H1 (cell line): ENCODE measurements at regions not wholly inside any gene's neighbourhood (a gene's known extent, or its start where the extent isn't known, plus 50 kb on each side); places are given as distances from the start of the nearest gene placed in this dataset.

Experiments
- CTCF ChIA-PET: fragments of 300-600 bp; sonication (Branson Sonifier 250); formaldehyde crosslinking; loops from one replicate; lab custom pipeline; 2021; ENCODE audit not compliant: partially characterized antibody; lab: Charles Lee
- POLR2A ChIA-PET: fragments of 300-600 bp; sonication (Branson Sonifier 250); formaldehyde crosslinking; loops from one replicate; lab custom pipeline; 2021; ENCODE audit warnings: inconsistent platforms; ENCODE audit not compliant: partially characterized antibody; lab: Charles Lee
- DNase-seq, 2 experiments: peaks; one replicate each; pipeline versions ENCODE4 v3.0.0 to v3.0.0-alpha.2; 2010 to 2022; ENCODE audit warnings: low spot score in 2 of 2, low read depth in 1 of 2, mixed read lengths in 1 of 2
- FAIRE-seq: peaks from 2 replicates; lab custom pipeline; 2011; peaks lifted over from hg19 to GRCh38; lab: Jason Lieb, UNC
- H2AFZ ChIP-seq: 2 replicates; pipeline ENCODE4 v1.8.1; 2012; ENCODE audit warnings: low read length, inconsistent platforms
- H2AK5ac ChIP-seq: 2 replicates; pipeline ENCODE4 v1.6.1; 2013; ENCODE audit warnings: low read depth, low read length
- H2BK120ac ChIP-seq: replicated peaks from 2 replicates; pipeline ENCODE3; 2013; ENCODE audit warnings: low read depth, low read length, inconsistent platforms
- H2BK12ac ChIP-seq: 2 replicates; pipeline ENCODE4 v1.6.1; 2013; ENCODE audit warnings: low read depth, low read length
- H2BK15ac ChIP-seq: 2 replicates; pipeline ENCODE4 v1.6.1; 2013; ENCODE audit warnings: low read length
- H2BK20ac ChIP-seq: 2 replicates; pipeline ENCODE4 v1.6.1; 2013; ENCODE audit warnings: low read length
- H2BK5ac ChIP-seq: 2 replicates; pipeline ENCODE4 v1.6.1; 2013; ENCODE audit warnings: low read depth, low read length
- H3K14ac ChIP-seq: 2 replicates; pipeline ENCODE4 v1.6.1; 2013; ENCODE audit warnings: inconsistent platforms; ENCODE audit not compliant: insufficient read length
- H3K18ac ChIP-seq: 2 replicates; pipeline ENCODE4 v1.6.1; 2013; ENCODE audit warnings: low read length; ENCODE audit errors: extremely low read depth
- H3K23ac ChIP-seq: 2 replicates; pipeline ENCODE4 v1.6.1; 2013; ENCODE audit warnings: inconsistent platforms; ENCODE audit not compliant: insufficient read length
- H3K23me2 ChIP-seq: 2 replicates; pipeline ENCODE4 v1.6.1; 2013; ENCODE audit warnings: low read depth, low read length
- H3K27ac ChIP-seq: 2 replicates; pipeline ENCODE4 v1.6.1; 2011; ENCODE audit warnings: low read depth, low read length, inconsistent platforms
- H3K27me3 ChIP-seq, 4 experiments: replicated peaks in 1 of 4; 1 replicate in 1 of 4; 2 replicates in 3 of 4; pipeline versions ENCODE4 v1.6.1 to v1.8.1; 2011 to 2013; ENCODE audit warnings: low read length in 3 of 4, mild to moderate bottlenecking in 3 of 4, inconsistent platforms in 2 of 4, mixed read lengths in 2 of 4, moderate library complexity in 1 of 4; ENCODE audit not compliant: control insufficient read depth in 3 of 4, insufficient read depth in 3 of 4; ENCODE audit errors: extremely low read depth in 1 of 4
- H3K36me3 ChIP-seq, 4 experiments: 2 replicates each; pipeline versions ENCODE4 v1.6.1 to v1.8.1; 2011 to 2013; ENCODE audit warnings: mild to moderate bottlenecking in 4 of 4, low read length in 3 of 4, moderate library complexity in 2 of 4, control low read depth in 1 of 4, inconsistent platforms in 1 of 4; ENCODE audit not compliant: insufficient read depth in 4 of 4, control insufficient read depth in 2 of 4
- H3K4ac ChIP-seq: replicated peaks from 2 replicates; pipeline ENCODE3; 2013; ENCODE audit warnings: low read length, low read depth, mixed read lengths, inconsistent platforms; ENCODE audit not compliant: insufficient read length
- H3K4me1 ChIP-seq, 4 experiments: replicated peaks in 1 of 4; 1 replicate in 1 of 4; 2 replicates in 3 of 4; pipeline versions ENCODE4 v1.6.1 to v1.8.1; 2011 to 2013; ENCODE audit warnings: low read length in 3 of 4, inconsistent platforms in 2 of 4, mixed read lengths in 1 of 4; ENCODE audit not compliant: insufficient read depth in 4 of 4, control insufficient read depth in 3 of 4
- H3K4me2 ChIP-seq, 2 experiments: 2 replicates each; pipeline versions ENCODE4 v1.6.1 to v1.8.1; 2011 to 2013; ENCODE audit warnings: low read depth in 2 of 2, low read length in 2 of 2, control low read depth in 1 of 2, inconsistent platforms in 1 of 2, mild to moderate bottlenecking in 1 of 2; ENCODE audit not compliant: insufficient read depth in 1 of 2
- H3K4me3 ChIP-seq, 4 experiments: fragments of 200-600, 300-600 bp in 1 of 4; sonication (generic), shearing (Covaris generic), sonication (Bioruptor Twin) in 1 of 4; 2 replicates each; pipeline versions ENCODE4 v1.5.1 to v1.8.1; 2011 to 2016; ENCODE audit warnings: low read length in 4 of 4, low read depth in 3 of 4, control low read depth in 2 of 4, inconsistent platforms in 2 of 4, mild to moderate bottlenecking in 2 of 4, mixed read lengths in 1 of 4, moderate library complexity in 1 of 4; ENCODE audit not compliant: insufficient read depth in 2 of 4; ENCODE audit errors: extremely low read depth in 1 of 4
- H3K56ac ChIP-seq: replicated peaks from 2 replicates; pipeline ENCODE3; 2013; ENCODE audit warnings: low read depth, mild to moderate bottlenecking, mixed read lengths, low read length, inconsistent platforms; ENCODE audit not compliant: insufficient read length
- H3K79me1 ChIP-seq: 2 replicates; pipeline ENCODE4 v1.6.1; 2013; ENCODE audit warnings: low read depth, low read length, control low read depth
- H3K79me2 ChIP-seq, 2 experiments: 2 replicates each; pipeline versions ENCODE4 v1.6.1 to v1.8.1; 2012 to 2013; ENCODE audit warnings: low read length in 2 of 2, mild to moderate bottlenecking in 2 of 2, inconsistent platforms in 1 of 2; ENCODE audit not compliant: insufficient read depth in 2 of 2, control insufficient read depth in 1 of 2
- H3K9ac ChIP-seq, 4 experiments: replicated peaks in 1 of 4; 1 replicate in 1 of 4; 2 replicates in 3 of 4; pipeline versions ENCODE4 v1.6.1 to v1.8.1; 2011 to 2013; ENCODE audit warnings: low read depth in 3 of 4, low read length in 3 of 4, control low read depth in 2 of 4, mild to moderate bottlenecking in 2 of 4, moderate library complexity in 2 of 4, inconsistent platforms in 1 of 4; ENCODE audit errors: extremely low read depth in 1 of 4
- H3K9me3 ChIP-seq, 2 experiments: 2 replicates each; pipeline versions ENCODE4 v1.6.1 to v1.8.1; 2012 to 2013; ENCODE audit warnings: mild to moderate bottlenecking in 2 of 2, moderate library complexity in 2 of 2, control low read depth in 1 of 2, inconsistent platforms in 1 of 2, low read depth in 1 of 2, low read length in 1 of 2, mixed read lengths in 1 of 2; ENCODE audit not compliant: insufficient read depth in 2 of 2
- H4K20me1 ChIP-seq, 2 experiments: replicated peaks in 1 of 2; 2 replicates each; pipeline versions ENCODE3 to v1.8.1; 2011 to 2013; ENCODE audit warnings: inconsistent platforms in 2 of 2, low read length in 2 of 2, mild to moderate bottlenecking in 1 of 2; ENCODE audit not compliant: insufficient read depth in 2 of 2, control insufficient read depth in 1 of 2
- H4K5ac ChIP-seq: 2 replicates; pipeline ENCODE4 v1.6.1; 2013; ENCODE audit warnings: low read length, low read depth, mixed read lengths, inconsistent platforms; ENCODE audit not compliant: insufficient read length
- H4K8ac ChIP-seq: 2 replicates; pipeline ENCODE4 v1.8.0; 2013; ENCODE audit warnings: mild to moderate bottlenecking, moderate library complexity, low read length, inconsistent platforms; ENCODE audit not compliant: insufficient read depth; ENCODE audit errors: extremely low read depth
- H4K91ac ChIP-seq: replicated peaks from 2 replicates; pipeline ENCODE3; 2013; ENCODE audit warnings: low read length, mixed read lengths, inconsistent platforms; ENCODE audit not compliant: insufficient read length
- ASH2L ChIP-seq: fragments of 200-600, 300-600 bp; sonication (generic); IDR thresholded peaks from one replicate; pipeline ENCODE4 v1.7.1; 2017; ENCODE audit warnings: low read length
- ATF2 ChIP-seq: IDR thresholded peaks from 2 replicates; pipeline ENCODE4 v1.6.1; 2012; ENCODE audit warnings: low read length, inconsistent platforms
- CTBP2 ChIP-seq: IDR thresholded peaks from 2 replicates; pipeline ENCODE4 v1.7.0; 2011; ENCODE audit warnings: borderline replicate concordance, mild to moderate bottlenecking, moderate library complexity, mixed read lengths, low read length; ENCODE audit not compliant: insufficient read depth, insufficient read length
- RAD21 ChIP-seq, 2 experiments: IDR thresholded peaks in 1 of 2; conservative IDR thresholded peaks in 1 of 2; 2 replicates each; pipeline ENCODE4 v1.6.1; 2011; ENCODE audit warnings: low read depth in 2 of 2, low read length in 2 of 2, improper control_type of control experiment in 1 of 2, inconsistent platforms in 1 of 2, mild to moderate bottlenecking in 1 of 2, moderate library complexity in 1 of 2
- SP2 ChIP-seq: IDR thresholded peaks from 2 replicates; pipeline ENCODE4 v1.6.1; 2012; ENCODE audit warnings: mild to moderate bottlenecking, low read length, inconsistent platforms
- YY1 ChIP-seq: IDR thresholded peaks from 2 replicates; pipeline ENCODE4 v1.6.1; 2011; ENCODE audit warnings: low read depth, mild to moderate bottlenecking, low read length
- WGBS, 2 experiments: shearing (Covaris generic) in 1 of 2; methylation state at CpG; one replicate each; pipeline versions ENCODE4 v1.1.6 to v1.1.7; 2013 to 2015; ENCODE audit warnings: low lambda C conversion rate in 2 of 2, mixed read lengths in 2 of 2, inconsistent platforms in 1 of 2, low coverage in 1 of 2, missing lambda C conversion rate in 1 of 2; ENCODE audit not compliant: insufficient replicate concordance in 2 of 2, insufficient coverage in 1 of 2, insufficient read length in 1 of 2; ENCODE audit errors: extremely low coverage in 1 of 2, missing lambda C conversion rate in 1 of 2; 5-methylcytosine and 5-hydroxymethylcytosine counted together
- TF ChIP-seq, protein P1 (sequence below), 3 experiments: IDR thresholded peaks; 1 replicate in 2 of 3; 2 replicates in 1 of 3; pipeline versions ENCODE4 v1.5.1 to v1.6.1; 2011; ENCODE audit warnings: low read length in 3 of 3, mild to moderate bottlenecking in 3 of 3, inconsistent platforms in 2 of 3, low read depth in 1 of 3, moderate library complexity in 1 of 3; ENCODE audit not compliant: insufficient read depth in 1 of 3; ENCODE audit errors: control extremely low read depth in 1 of 3

- no peak for TF ChIP-seq YY1
Measured at GRCh38 chr1:194281376-194281775, 1095.0 kb upstream of the B3GALT2 start (continued).

DNA sequence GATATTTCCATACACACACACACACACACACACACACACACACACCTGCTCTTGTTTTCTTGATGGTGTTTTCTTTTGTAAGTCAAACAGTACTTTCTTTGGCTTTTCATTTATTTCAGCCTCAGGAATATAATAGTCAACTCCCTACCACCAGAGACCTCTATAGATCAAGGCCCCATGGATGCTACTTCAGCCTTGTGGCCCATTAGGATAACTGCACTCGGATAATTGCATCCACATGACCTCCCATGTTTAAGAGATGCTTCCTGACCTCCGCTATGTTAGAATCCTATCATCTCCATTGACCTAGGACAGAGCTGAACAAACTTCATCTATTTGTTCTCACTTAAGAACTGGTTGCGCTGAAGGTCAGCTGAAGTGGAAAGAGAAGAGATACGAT is 1094.0 kb upstream of the B3GALT2 start:
- Histone ChIP-seq H3K4me1 (no peaks in the 10 kb centered on the region), H3K18ac (no peak overlapping the region), H3K9ac (no peak overlapping the region), H2BK20ac (no peak overlapping the region), H3K56ac (no peak overlapping the region), H2BK5ac (no peak overlapping the region), H4K91ac (no peak overlapping the region), H3K27ac (no peak overlapping the region), H2BK120ac (no peak overlapping the region), H4K20me1 (no peaks in the 10 kb centered on the region), H2AFZ (no peak overlapping the region), H3K27me3 (no peaks in the 10 kb centered on the region), H3K79me2 (no peaks in the 10 kb centered on the region), H3K9me3 (no peaks in the 10 kb centered on the region), H4K8ac (no peak overlapping the region), H3K14ac (no peak overlapping the region), H3K4me2 (no peak overlapping the region), H3K36me3 (no peaks in the 10 kb centered on the region), H3K79me1 (no peaks in the 10 kb centered on the region), H2BK15ac (no peak overlapping the region), H3K4ac (no peak overlapping the region), H3K23me2 (no peaks in the 10 kb centered on the region), H4K5ac (no peak overlapping the region), H3K23ac (no peak overlapping the region), H2BK12ac (no peak overlapping the region), H2AK5ac (no peak overlapping the region), H3K4me3 (no peak overlapping the region)
- 71% methylated on average over 4 of the region's 4 CpGs; no CpG with 5 or more reads in 1 of the 2 experiments for WGBS, 2 experiments
- FAIRE-seq (no peak), DNase-seq (no peak)
- ChIA-PET POLR2A (no interaction called here), CTCF (interaction anchor here (0.7 to 1.2 kb wide), 4 partner anchors 12 to 268 kb away, joined by 3 to 5 read pairs (median 4); no protein-coding TSS in a partner anchor)
- TF ChIP-seq ASH2L: no peak
- TF ChIP-seq, protein P1, sequence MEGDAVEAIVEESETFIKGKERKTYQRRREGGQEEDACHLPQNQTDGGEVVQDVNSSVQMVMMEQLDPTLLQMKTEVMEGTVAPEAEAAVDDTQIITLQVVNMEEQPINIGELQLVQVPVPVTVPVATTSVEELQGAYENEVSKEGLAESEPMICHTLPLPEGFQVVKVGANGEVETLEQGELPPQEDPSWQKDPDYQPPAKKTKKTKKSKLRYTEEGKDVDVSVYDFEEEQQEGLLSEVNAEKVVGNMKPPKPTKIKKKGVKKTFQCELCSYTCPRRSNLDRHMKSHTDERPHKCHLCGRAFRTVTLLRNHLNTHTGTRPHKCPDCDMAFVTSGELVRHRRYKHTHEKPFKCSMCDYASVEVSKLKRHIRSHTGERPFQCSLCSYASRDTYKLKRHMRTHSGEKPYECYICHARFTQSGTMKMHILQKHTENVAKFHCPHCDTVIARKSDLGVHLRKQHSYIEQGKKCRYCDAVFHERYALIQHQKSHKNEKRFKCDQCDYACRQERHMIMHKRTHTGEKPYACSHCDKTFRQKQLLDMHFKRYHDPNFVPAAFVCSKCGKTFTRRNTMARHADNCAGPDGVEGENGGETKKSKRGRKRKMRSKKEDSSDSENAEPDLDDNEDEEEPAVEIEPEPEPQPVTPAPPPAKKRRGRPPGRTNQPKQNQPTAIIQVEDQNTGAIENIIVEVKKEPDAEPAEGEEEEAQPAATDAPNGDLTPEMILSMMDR (IDR thresholded peaks at IDR 0.05; ENCODE audit: control extremely low read depth in 1 of 3, insufficient read depth in 1 of 3, low read depth in 1 of 3, low read length in 3 of 3): peak in 1 of 3 experiments; percentile 26; a peak in 1 of 4 replicates
- TF ChIP-seq SP2: no peak
- TF ChIP-seq ATF2: no peak
- TF ChIP-seq CTBP2: no peak
- TF ChIP-seq RAD21 (IDR thresholded peaks at IDR 0.05 in 1 of 2, conservative IDR thresholded peaks at IDR 0.05 in 1 of 2; ENCODE audit: low read depth in 2 of 2, low read length in 2 of 2): peak; percentile 6 to 11; a peak in 2 of 4 replicates
